GM12878 (cell line): ENCODE measurements at regions not wholly inside any gene's neighbourhood (a gene's known extent, or its start where the extent isn't known, plus 50 kb on each side); places are given as distances from the start of the nearest gene placed in this dataset.

Experiments
- CHD1 ChIP-seq: IDR thresholded peaks from 2 replicates; pipeline ENCODE4 v1.6.1; 2012; ENCODE audit warnings: low read depth, low read length, improper control_type of control experiment
- RBBP5 ChIP-seq: fragments of 200-600 bp; sonication (generic); conservative IDR thresholded peaks from 2 replicates; pipeline ENCODE4 v1.6.1; 2016
- SPI1 ChIP-seq: IDR thresholded peaks from 2 replicates; pipeline ENCODE4 v1.6.1; 2011; ENCODE audit warnings: low read depth, mild to moderate bottlenecking, low read length, moderate library complexity, borderline replicate concordance; ENCODE audit not compliant: insufficient read depth
- TF ChIP-seq, protein P1 (sequence below): IDR thresholded peaks from 2 replicates; pipeline ENCODE4 v1.6.1; 2011; ENCODE audit warnings: borderline replicate concordance, low read depth, mild to moderate bottlenecking, moderate library complexity, low read length; ENCODE audit not compliant: insufficient read depth, poor library complexity, severe bottlenecking
- TF ChIP-seq, protein P2 (sequence below): fragments of 450-650 bp; IDR thresholded peaks from 2 replicates; pipeline ENCODE4 v1.6.1; 2017; ENCODE audit warnings: antibody characterized with exemption, mild to moderate bottlenecking, moderate library complexity
- TF ChIP-seq, protein P3 (sequence below): fragments of 450-650 bp; formaldehyde crosslinking; IDR thresholded peaks from 2 replicates; pipeline ENCODE4 v1.4.0; 2022; ENCODE audit warnings: mild to moderate bottlenecking, moderate library complexity

DNA sequence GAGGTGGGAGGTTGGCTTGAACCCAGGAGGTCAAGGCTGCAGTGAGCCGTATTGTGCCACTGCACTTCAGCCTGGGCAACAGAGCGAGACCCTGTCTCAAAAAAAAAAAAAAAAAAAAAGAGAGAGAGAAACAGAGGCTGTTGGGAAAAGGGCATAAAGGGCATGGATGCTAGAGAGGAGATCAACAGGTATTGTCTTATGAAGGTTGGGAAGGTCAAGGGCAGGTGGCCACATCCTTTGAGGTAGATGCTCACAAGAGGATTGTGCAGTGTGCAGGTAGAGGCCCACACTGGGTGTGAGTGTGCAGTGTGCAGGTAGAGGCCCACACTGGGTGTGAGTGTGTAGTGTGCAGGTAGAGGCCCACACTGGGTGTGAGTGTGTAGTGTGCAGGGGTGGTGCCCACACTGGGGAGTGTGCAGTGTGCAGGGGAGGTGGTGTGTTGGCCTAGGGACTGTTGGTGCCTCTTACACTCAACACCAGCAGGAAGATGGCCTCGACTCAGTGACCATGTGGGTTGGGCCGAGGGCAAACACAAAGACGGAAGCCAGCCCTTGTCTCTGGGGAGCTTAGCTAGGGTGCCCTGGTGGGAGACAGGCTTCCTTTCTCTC is 404.9 kb upstream of the TNRC6C start (continued):
- TF ChIP-seq CHD1 = no peak
- TF ChIP-seq, protein P1, sequence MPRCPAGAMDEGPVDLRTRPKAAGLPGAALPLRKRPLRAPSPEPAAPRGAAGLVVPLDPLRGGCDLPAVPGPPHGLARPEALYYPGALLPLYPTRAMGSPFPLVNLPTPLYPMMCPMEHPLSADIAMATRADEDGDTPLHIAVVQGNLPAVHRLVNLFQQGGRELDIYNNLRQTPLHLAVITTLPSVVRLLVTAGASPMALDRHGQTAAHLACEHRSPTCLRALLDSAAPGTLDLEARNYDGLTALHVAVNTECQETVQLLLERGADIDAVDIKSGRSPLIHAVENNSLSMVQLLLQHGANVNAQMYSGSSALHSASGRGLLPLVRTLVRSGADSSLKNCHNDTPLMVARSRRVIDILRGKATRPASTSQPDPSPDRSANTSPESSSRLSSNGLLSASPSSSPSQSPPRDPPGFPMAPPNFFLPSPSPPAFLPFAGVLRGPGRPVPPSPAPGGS = no peak
- TF ChIP-seq, protein P2, sequence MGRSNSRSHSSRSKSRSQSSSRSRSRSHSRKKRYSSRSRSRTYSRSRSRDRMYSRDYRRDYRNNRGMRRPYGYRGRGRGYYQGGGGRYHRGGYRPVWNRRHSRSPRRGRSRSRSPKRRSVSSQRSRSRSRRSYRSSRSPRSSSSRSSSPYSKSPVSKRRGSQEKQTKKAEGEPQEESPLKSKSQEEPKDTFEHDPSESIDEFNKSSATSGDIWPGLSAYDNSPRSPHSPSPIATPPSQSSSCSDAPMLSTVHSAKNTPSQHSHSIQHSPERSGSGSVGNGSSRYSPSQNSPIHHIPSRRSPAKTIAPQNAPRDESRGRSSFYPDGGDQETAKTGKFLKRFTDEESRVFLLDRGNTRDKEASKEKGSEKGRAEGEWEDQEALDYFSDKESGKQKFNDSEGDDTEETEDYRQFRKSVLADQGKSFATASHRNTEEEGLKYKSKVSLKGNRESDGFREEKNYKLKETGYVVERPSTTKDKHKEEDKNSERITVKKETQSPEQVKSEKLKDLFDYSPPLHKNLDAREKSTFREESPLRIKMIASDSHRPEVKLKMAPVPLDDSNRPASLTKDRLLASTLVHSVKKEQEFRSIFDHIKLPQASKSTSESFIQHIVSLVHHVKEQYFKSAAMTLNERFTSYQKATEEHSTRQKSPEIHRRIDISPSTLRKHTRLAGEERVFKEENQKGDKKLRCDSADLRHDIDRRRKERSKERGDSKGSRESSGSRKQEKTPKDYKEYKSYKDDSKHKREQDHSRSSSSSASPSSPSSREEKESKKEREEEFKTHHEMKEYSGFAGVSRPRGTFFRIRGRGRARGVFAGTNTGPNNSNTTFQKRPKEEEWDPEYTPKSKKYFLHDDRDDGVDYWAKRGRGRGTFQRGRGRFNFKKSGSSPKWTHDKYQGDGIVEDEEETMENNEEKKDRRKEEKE = no peak
- TF ChIP-seq, protein P3, sequence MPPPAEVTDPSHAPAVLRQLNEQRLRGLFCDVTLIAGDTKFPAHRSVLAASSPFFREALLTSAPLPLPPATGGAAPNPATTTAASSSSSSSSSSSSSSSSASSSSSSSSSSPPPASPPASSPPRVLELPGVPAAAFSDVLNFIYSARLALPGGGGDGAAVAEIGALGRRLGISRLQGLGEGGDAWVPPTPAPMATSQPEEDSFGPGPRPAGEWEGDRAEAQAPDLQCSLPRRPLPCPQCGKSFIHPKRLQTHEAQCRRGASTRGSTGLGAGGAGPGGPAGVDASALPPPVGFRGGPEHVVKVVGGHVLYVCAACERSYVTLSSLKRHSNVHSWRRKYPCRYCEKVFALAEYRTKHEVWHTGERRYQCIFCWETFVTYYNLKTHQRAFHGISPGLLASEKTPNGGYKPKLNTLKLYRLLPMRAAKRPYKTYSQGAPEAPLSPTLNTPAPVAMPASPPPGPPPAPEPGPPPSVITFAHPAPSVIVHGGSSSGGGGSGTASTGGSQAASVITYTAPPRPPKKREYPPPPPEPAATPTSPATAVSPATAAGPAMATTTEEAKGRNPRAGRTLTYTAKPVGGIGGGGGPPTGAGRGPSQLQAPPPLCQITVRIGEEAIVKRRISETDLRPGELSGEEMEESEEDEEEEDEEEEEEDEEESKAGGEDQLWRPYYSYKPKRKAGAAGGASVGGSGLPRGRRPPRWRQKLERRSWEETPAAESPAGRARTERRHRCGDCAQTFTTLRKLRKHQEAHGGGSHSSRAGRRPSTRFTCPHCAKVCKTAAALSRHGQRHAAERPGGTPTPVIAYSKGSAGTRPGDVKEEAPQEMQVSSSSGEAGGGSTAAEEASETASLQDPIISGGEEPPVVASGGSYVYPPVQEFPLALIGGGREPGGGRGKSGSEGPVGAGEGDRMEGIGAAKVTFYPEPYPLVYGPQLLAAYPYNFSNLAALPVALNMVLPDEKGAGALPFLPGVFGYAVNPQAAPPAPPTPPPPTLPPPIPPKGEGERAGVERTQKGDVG (CRISPR knock-in tag) = no peak
- TF ChIP-seq RBBP5 = no peak
- no peak for TF ChIP-seq SPI1
- TF ChIP-seq, all 136 proteins: peak for 0
